ENCODE measurements at regions not wholly inside any gene's neighbourhood (a gene's known extent, or its start where the extent isn't known, plus 50 kb on each side); places are given as distances from the start of the nearest gene placed in this dataset.

- TF ChIP-seq CTCF (IDR thresholded peaks at IDR 0.05) (no peak), POLR2A (IDR thresholded peaks at IDR 0.05; ENCODE audit: low read depth) (no peak)
Measured at GRCh38 chr10:109668703-109669102, 254.6 kb downstream of the XPNPEP1 start.
